Neural progenitor cell (in vitro differentiated cells): ENCODE measurements at regions not wholly inside any gene's neighbourhood (a gene's known extent, or its start where the extent isn't known, plus 50 kb on each side); places are given as distances from the start of the nearest gene placed in this dataset.

Source experiments
- DNase-seq: peaks from one replicate; pipeline ENCODE4 v3.0.0-alpha.2; 2016; ENCODE audit warnings: low spot score
- H2AFZ ChIP-seq: fragments of 200-600 bp; sonication (generic); replicated peaks from 2 replicates; pipeline ENCODE4 v1.6.1; 2016; ENCODE audit warnings: antibody characterized with exemption
- H3F3A ChIP-seq: fragments of 200-600 bp; sonication (generic); 2 replicates; pipeline ENCODE4 v1.6.1; 2016; ENCODE audit warnings: antibody characterized with exemption, low read depth
- H3K27ac ChIP-seq: fragments of 200-600 bp; sonication (generic); 2 replicates; pipeline ENCODE4 v1.5.1; 2016; ENCODE audit warnings: mild to moderate bottlenecking
- H3K27me3 ChIP-seq: fragments of 200-600 bp; sonication (generic); 2 replicates; pipeline ENCODE4 v1.6.1; 2016; ENCODE audit warnings: mild to moderate bottlenecking, moderate library complexity
- H3K36me3 ChIP-seq: fragments of 200-600 bp; sonication (generic); 2 replicates; pipeline ENCODE4 v1.5.1; 2016
- H3K4me1 ChIP-seq: fragments of 200-600 bp; sonication (generic); 2 replicates; pipeline ENCODE4 v1.6.1; 2016; ENCODE audit warnings: mixed run types
- H3K4me2 ChIP-seq: fragments of 200-600 bp; sonication (generic); 2 replicates; pipeline ENCODE4 v1.6.1; 2016
- H3K4me3 ChIP-seq: fragments of 200-600 bp; sonication (generic); 2 replicates; pipeline ENCODE4 v1.5.1; 2016
- H3K79me2 ChIP-seq: fragments of 200-600 bp; sonication (generic); 2 replicates; pipeline ENCODE4 v1.6.1; 2016; ENCODE audit warnings: low read depth
- H3K9ac ChIP-seq: fragments of 200-600 bp; sonication (generic); 2 replicates; pipeline ENCODE4 v1.6.1; 2016
- H3K9me3 ChIP-seq: fragments of 200-600 bp; sonication (generic); 2 replicates; pipeline ENCODE4 v1.5.1; 2016; ENCODE audit warnings: low read depth
- H4K20me1 ChIP-seq: fragments of 200-600 bp; sonication (generic); 2 replicates; pipeline ENCODE4 v1.6.1; 2016; ENCODE audit warnings: low read depth
- H3K27ac Mint-ChIP-seq: 3 replicates; pipeline ENCODE4 v1.8.0; 2021; ENCODE audit warnings: mixed read lengths
- H3K27me3 Mint-ChIP-seq: 2 replicates; pipeline ENCODE4 v1.8.0; 2022; ENCODE audit warnings: low read depth, mild to moderate bottlenecking, inconsistent platforms, moderate library complexity, mixed read lengths; ENCODE audit not compliant: insufficient read depth
- H3K36me3 Mint-ChIP-seq: 3 replicates; pipeline ENCODE4 v1.8.0; 2021; ENCODE audit warnings: mixed read lengths
- H3K4me1 Mint-ChIP-seq: 3 replicates; pipeline ENCODE4 v1.8.0; 2021; ENCODE audit warnings: mixed read lengths
- H3K4me3 Mint-ChIP-seq: 3 replicates; pipeline ENCODE4 v1.8.0; 2021; ENCODE audit warnings: mild to moderate bottlenecking, moderate library complexity, mixed read lengths
- H3K9me3 Mint-ChIP-seq: 3 replicates; pipeline ENCODE4 v1.8.0; 2020; ENCODE audit warnings: mixed read lengths
- EZH2 ChIP-seq: fragments of 200-600 bp; sonication (generic); IDR thresholded peaks from 2 replicates; pipeline ENCODE4 v1.6.1; 2017; ENCODE audit warnings: antibody characterized with exemption, mild to moderate bottlenecking, moderate library complexity
- EZH2phosphoT487 ChIP-seq: fragments of 200-600 bp; sonication (generic); IDR thresholded peaks from 2 replicates; pipeline ENCODE4 v1.6.1; 2017; ENCODE audit warnings: antibody characterized with exemption
- TF ChIP-seq, protein P1 (sequence below): fragments of 200-600 bp; sonication (generic); IDR thresholded peaks from 2 replicates; pipeline ENCODE4 v1.5.1; 2017; ENCODE audit warnings: antibody characterized with exemption, mild to moderate bottlenecking

DNA sequence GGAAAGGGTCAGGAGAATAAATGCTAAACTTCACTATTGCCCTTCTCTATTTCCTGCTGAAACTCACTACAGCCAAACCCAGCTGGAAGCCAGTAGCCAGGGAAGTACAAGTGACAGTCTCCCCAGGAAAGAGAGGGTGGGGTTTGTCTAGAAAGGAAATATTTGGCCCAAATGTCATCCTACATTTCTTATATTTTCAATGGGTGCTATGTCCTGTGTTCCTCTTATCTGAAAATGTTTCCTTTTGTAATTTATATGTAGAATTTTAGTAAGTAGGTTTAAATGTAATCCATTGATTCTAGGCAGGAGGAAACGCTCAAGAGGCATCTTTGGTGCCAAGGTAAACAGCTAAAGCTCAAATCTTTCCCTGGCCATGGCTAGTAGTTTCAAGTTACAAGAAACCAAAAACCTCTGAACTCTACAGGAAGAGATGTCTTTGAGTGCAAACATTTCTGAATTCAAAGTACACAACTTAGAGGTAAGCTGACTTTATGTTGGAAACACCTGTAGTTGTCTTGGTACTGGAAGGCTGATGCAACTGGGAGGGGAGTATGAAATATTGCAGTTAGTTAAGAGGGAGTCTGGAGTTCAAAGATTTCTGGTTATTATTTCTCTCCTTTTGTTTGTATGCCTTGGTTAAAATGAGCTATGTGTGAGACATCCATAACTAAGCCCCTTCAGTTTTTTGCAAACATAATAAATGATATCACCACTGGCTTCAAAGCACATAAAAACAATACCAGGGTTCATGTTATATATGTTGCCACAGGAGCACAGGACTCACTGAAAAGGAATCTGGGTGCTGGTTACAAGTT lies 356.1 kb upstream of the ZC3H15 start:
- Histone ChIP-seq H3K4me2 (peak overlapping the region; percentile 19), H2AFZ (no peak overlapping the region), H4K20me1 (no peaks in the 10 kb centered on the region), H3F3A (peaks cover 32% of the 10 kb centered on the region), H3K79me2 (no peaks in the 10 kb centered on the region), H3K36me3 (no peaks in the 10 kb centered on the region), H3K9me3 (no peaks in the 10 kb centered on the region), H3K27ac (peak overlapping the region; percentile 82), H3K27me3 (no peaks in the 10 kb centered on the region), H3K4me1 (peaks cover 39% of the 10 kb centered on the region), H3K4me3 (no peak overlapping the region), H3K9ac (no peak overlapping the region)
- H3K36me3 Mint-ChIP-seq = no peaks in the 10 kb centered on the region
- peak overlapping the region; percentile 81 for H3K27ac Mint-ChIP-seq
- peaks cover 40% of the 10 kb centered on the region for H3K4me1 Mint-ChIP-seq
- no peaks in the 10 kb centered on the region for H3K9me3 Mint-ChIP-seq
- no peaks in the 10 kb centered on the region for H3K27me3 Mint-ChIP-seq
- no peak overlapping the region for H3K4me3 Mint-ChIP-seq
- TF ChIP-seq EZH2 (no peak), EZH2phosphoT487 (no peak)
- TF ChIP-seq, protein P1, sequence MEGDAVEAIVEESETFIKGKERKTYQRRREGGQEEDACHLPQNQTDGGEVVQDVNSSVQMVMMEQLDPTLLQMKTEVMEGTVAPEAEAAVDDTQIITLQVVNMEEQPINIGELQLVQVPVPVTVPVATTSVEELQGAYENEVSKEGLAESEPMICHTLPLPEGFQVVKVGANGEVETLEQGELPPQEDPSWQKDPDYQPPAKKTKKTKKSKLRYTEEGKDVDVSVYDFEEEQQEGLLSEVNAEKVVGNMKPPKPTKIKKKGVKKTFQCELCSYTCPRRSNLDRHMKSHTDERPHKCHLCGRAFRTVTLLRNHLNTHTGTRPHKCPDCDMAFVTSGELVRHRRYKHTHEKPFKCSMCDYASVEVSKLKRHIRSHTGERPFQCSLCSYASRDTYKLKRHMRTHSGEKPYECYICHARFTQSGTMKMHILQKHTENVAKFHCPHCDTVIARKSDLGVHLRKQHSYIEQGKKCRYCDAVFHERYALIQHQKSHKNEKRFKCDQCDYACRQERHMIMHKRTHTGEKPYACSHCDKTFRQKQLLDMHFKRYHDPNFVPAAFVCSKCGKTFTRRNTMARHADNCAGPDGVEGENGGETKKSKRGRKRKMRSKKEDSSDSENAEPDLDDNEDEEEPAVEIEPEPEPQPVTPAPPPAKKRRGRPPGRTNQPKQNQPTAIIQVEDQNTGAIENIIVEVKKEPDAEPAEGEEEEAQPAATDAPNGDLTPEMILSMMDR = no peak
- no peak for DNase-seq

GRCh38 chr2:186130748-186131641 lies 355.1 kb upstream of the ZC3H15 start:
- Histone ChIP-seq H3K4me3 (no peak overlapping the region), H4K20me1 (no peaks in the 10 kb centered on the region), H3K9ac (no peak overlapping the region), H3F3A (peaks cover 32% of the 10 kb centered on the region), H3K9me3 (no peaks in the 10 kb centered on the region), H3K4me2 (peak overlapping the region; percentile 19), H3K27ac (peak overlapping the region; percentile 82), H3K36me3 (no peaks in the 10 kb centered on the region), H3K27me3 (no peaks in the 10 kb centered on the region), H3K4me1 (peaks cover 29% of the 10 kb centered on the region), H3K79me2 (no peaks in the 10 kb centered on the region), H2AFZ (no peak overlapping the region)
- H3K27me3 Mint-ChIP-seq = no peaks in the 10 kb centered on the region
- no peaks in the 10 kb centered on the region for H3K9me3 Mint-ChIP-seq
- peak overlapping the region; percentile 81 for H3K27ac Mint-ChIP-seq
- H3K4me3 Mint-ChIP-seq = no peak overlapping the region
- peaks cover 32% of the 10 kb centered on the region for H3K4me1 Mint-ChIP-seq
- peak; percentile 78 for DNase-seq
- TF ChIP-seq, protein P1 = no peak
- TF ChIP-seq EZH2 (no peak), EZH2phosphoT487 (no peak)
- H3K36me3 Mint-ChIP-seq = no peaks in the 10 kb centered on the region

DNA sequence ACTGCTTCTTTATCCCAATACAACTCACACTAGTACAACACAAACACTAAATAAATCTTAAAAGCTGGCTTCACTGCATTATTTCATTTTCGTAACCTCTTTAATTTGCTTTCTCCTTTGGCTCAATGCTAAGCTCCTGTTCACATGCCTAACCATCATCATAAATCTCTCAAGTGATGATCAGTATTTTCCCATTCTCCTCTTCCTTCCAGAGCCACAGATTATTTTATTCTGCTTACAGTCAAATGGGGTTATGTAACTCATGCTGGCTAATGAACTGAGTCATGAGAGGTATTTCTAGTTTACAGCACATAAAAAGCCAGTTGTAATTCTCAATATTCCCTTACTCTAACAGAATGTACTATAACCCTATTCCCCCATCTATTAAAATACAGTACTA lies 350.4 kb upstream of the ZC3H15 start:
- no peaks in the 10 kb centered on the region for H3K27me3 ChIP-seq
- H3K9ac ChIP-seq = no peak overlapping the region
- Mint-ChIP-seq H3K9me3 (peaks cover 3% of the 10 kb centered on the region), H3K4me3 (no peak overlapping the region), H3K27me3 (no peaks in the 10 kb centered on the region), H3K27ac (no peak overlapping the region), H3K4me1 (peaks cover 20% of the 10 kb centered on the region), H3K36me3 (no peaks in the 10 kb centered on the region)
- H3F3A ChIP-seq = peaks cover 15% of the 10 kb centered on the region
- H3K4me2 ChIP-seq = no peak overlapping the region
- no peak overlapping the region for H2AFZ ChIP-seq
- H3K9me3 ChIP-seq = no peaks in the 10 kb centered on the region
- TF ChIP-seq EZH2 = no peak
- no peak for TF ChIP-seq EZH2phosphoT487
- TF ChIP-seq, protein P1 = no peak
- peaks cover 16% of the 10 kb centered on the region for H3K4me1 ChIP-seq
- H4K20me1 ChIP-seq = no peaks in the 10 kb centered on the region
- H3K79me2 ChIP-seq = no peaks in the 10 kb centered on the region
- no peak overlapping the region for H3K27ac ChIP-seq
- DNase-seq = no peak
- no peaks in the 10 kb centered on the region for H3K36me3 ChIP-seq
- no peak overlapping the region for H3K4me3 ChIP-seq
